GM18499 (cell line): ENCODE measurements at regions not wholly inside any gene's neighbourhood (a gene's known extent, or its start where the extent isn't known, plus 50 kb on each side); places are given as distances from the start of the nearest gene placed in this dataset.
"Not testable (repeated sequence)": the region's sequence is repeated elsewhere in the genome, so short reads cannot be mapped to it uniquely, and the experiment has no call there.

ENCODE experiments used
- ATAC-seq: cut with Tn5 transposase; IDR thresholded peaks from one replicate; pipeline ENCODE4 v1.9.1; 2021; ENCODE audit warnings: moderate number of reproducible peaks; ENCODE audit not compliant: insufficient read depth, unreplicated experiment

DNA sequence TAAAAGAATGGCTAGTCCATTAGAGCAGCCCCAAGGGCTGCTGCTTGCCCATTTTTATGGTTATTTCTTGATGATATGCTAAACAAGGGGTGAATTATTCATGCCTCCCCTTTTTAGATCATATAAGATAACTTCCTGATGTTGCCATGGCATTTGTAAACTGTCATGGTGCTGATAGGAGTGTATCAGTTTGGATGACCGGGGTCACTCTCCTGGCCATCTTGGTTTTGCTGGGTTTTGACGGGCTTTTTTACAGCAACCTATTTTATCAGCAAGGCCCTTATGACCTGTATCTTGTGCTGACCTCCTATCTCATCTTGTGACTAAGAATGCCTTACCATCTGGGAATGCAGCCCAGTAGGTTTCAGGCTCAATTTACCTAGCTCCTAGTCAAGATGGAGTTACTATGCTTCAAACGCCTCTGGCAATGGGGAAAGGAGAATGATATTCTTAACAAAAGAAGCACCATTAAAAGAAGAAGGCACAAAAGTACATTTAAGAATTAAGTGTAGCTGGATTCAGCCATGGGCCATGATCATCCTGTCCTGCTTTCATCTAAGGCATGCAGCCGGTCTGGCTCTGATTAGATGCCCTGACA is 1156.0 kb downstream of the PCDH9 start:
- ATAC-seq, result no peak

DNA sequence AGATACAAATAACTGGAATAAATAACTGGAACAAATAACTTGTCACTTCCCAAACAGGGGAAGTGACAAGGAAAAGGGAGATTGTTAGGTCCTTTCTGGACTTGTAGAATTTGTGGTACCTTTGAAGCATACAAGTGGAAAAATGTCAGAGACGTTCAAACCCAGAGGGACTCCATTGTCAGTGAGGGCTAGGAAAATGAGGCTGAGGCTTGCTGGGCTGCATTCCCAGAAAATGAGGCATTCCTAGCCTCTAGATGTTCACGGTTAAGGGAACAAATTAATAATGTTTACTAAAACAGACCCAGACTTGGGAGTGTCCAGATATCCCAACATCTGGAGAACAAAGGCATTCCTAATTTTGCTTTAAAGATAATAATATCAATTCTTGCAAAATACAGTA is 1158.0 kb downstream of the PCDH9 start:
- ATAC-seq, result not testable (repeated sequence)

DNA sequence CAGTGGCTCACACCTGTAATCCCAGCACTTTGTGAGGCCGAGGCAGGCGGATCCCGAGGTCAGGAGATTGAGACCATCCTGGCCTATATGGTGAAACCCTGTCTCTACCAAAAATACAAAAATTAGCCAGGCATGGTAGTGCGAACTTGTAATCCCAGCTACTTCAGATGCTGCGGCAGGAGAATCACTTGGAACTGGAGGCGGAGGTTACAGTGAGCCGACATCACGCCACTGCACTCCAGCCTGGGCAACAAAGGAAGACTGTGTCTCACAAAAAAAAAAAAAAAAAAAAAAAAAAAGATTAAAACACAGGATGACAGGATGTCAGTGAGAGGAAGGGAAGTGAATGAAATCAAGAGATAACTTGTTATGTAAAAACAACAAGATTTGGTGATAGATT is 1158.5 kb downstream of the PCDH9 start:
- ATAC-seq, result no peak

DNA sequence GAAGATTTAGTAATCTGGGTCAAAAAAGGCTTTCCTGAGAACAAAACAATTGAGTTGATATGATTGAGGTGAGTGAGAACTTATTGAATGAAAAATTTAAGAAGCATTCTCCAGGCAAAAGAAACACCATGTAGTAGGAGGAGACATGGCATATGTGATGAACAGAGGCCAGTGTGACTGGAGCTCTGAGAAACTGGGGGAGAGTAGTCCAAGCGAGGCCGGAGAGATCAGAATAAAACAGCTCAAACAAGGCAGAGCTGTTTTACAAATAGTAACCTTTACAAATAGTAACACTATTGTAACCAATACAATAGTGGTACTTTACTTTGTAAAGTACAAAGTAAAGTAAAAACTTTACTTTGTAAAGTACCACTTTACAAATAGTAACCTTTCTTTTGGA is 1159.1 kb downstream of the PCDH9 start:
- no peak for ATAC-seq

DNA sequence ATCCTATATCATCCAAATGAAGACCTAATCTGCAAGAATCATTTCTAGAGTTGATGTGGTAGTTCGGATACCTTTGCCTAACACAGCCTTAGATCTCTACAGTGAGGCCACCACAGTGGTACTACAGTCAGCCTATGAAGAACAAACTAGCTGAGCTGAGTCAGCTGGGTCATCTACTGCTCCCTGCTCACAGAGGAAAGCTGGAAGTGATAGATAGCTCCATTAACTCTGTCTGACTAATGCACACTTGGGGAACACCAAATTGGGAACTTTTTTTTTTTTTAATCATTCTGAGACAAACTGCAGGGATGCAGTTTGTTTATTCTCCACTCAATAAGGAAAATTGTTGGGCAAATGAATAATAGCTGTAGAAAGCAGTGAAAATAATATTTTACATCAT is 1160.6 kb downstream of the PCDH9 start:
- no peak for ATAC-seq

DNA sequence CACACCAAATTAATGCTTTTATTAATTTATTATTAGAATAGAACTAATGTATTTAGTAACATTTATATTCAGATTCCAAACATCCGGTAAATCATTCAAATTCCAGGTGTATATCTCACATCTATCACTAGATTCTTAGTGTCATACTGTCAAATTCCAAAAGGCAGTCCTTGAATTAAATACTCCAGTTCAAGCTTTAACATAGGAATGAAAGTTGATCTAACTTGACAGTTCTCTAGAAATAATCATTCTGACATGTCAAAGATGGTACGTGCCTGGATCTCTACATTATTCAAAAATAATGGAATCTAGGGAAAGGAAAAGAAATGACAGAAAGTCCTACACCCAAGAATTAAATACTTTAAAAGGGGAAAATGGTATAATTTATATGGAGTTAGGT is 1161.5 kb downstream of the PCDH9 start:
- no peak for ATAC-seq

DNA sequence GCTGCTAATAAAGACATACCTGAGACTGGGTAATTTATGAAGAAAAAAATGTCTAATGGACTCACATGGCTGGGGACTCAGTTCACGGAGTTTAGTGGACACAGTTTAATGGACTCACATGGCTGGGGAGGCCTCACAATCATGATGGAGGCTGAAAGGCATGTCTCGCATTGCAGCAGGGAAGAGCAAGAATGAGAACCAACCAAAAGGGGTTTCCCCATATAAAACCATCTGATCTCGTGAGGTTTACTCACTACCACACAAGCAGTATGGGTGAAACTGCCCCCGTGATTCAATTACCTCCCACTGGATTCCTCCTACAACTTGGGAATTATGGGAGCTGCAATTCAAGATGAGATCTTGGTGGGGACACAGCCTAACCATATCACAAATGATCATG is 1181.2 kb downstream of the PCDH9 start:
- no peak for ATAC-seq

DNA sequence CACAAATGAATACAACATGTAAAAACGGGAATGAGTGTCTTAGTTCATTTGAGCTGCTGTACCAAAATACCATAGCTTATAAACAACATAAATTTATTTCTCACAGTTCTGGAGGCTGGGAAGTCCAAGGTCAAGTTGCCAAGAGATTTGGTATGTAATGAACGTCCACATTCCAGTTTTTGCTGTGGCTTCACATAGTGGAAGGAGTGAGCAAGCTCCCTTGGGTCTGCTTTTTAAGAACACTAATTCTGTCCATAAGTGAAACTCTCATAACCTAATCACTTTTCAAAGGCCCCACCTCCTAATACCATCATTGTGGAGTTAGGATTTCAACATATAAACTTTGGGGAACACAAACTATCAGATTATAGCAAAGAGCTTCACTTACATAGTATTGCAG is 1189.6 kb downstream of the PCDH9 start:
- no peak for ATAC-seq

DNA sequence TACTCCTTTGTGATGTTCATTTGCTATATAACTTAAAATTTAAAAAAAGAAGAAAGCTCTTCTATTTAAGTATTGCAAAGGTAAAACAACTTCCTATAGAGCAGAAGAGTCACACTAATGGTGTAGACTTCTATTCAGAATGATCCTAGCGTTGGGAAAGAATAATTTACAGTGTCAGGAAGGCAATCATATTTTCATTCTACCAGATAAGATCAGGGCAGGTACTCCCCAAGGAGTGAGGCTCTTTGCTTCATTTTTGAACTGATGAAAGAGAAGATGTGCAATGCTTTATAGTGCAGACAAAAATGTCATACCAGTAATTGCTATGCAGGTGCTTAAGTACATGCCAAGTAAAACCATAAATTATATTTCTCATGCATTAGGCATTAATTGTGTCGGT is 1193.0 kb downstream of the PCDH9 start:
- no peak for ATAC-seq

DNA sequence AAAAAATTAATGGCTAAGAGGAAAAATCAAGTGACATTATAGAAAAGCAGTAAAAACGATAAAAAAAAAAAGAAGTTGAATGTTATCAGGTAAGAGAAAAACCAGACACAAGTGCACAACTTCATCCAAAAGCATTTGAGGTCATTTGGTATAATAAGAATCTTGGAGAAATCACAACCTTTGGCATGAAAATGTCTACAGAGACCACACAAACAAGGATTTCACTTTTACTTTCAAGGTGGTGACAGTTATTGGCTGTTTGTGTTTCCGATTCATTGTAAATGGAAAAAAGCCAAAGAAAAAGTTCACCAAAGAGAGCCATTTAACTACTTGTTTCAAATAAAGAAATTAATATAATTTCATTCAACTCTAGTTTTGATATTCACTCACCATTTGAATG is 1193.5 kb downstream of the PCDH9 start:
- ATAC-seq, result no peak

DNA sequence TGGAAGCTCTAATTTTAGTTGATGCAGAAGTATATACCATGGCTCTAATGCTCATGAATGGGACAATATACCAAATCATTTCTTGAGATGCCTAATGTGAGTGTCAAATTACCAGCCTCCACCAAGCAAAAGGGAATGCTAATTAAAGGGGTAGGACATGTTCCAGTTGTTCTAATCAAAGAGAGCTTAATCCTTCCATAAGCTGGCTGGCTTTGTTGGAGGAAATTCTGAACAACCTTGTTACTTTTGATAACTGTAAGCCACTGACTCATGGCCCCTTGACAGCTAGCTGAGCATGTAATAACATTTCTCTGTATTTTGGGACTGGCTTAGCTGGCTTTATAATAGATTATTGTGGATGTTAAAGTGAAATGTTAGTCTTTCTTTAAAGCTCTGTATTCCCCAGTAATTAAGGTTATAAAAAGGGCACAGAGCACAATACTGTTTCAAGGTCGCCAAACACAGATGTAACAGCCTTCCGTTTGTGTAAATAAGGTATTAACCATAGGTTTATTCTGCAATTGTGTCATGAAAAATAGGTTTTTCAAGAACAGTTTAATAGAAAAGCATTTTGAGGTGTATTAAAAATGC is 1194.0 kb downstream of the PCDH9 start:
- no peak for ATAC-seq

DNA sequence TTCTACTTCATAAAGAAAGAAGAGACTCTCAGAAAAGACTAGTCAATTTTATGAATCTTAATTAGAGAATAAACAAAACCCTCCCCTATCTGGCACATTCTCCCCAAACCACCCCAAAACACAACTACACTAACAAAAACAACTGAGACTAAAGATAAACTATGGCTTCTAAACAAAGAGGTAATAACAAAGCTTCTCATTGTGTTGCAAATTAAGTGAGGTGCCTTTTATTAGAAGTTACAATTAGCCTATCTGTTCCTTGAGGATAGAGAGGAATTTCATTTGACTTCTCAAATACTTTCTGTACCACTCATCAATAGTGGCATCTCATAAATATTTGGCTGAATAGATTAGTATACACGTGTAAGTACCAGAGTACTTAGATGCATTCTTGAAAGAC is 1196.2 kb downstream of the PCDH9 start:
- no peak for ATAC-seq

DNA sequence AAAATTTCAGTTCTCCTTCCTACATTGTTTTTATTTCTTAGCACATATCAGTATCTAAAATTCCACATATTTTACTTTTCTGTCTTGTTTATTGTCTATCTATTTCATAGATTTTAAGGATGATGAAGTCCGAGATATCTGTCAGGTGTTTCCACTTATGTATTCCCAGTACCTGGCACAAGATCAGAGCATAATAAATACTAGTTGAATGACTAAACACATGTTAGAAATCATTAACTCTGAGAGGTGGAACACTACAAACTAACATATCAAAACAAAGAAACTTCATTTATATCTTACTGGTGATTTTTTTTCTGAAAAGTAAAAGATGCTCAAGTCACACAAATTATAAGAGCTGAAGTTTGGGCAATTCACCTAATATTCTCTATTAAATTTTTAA is 1208.3 kb downstream of the PCDH9 start:
- ATAC-seq, result no peak

DNA sequence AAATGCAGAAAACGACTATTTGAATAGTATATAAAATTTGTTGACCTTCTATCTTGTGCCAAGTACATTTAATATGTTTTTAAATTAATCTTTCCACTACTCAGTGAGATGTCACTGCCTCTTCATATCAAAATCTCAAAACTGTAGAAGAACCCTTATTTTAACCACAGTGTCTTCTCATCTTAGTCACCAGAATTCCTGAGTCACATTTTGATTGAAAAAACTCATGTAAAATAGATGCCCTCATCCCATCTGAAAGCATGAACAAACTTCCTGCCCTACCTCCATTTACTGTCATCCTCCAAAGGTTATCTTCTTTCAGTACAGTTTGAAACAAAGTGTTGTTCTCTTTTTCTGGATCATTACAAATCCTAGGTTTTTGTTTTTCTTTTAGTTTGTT is 1215.4 kb downstream of the PCDH9 start:
- ATAC-seq, result no peak

DNA sequence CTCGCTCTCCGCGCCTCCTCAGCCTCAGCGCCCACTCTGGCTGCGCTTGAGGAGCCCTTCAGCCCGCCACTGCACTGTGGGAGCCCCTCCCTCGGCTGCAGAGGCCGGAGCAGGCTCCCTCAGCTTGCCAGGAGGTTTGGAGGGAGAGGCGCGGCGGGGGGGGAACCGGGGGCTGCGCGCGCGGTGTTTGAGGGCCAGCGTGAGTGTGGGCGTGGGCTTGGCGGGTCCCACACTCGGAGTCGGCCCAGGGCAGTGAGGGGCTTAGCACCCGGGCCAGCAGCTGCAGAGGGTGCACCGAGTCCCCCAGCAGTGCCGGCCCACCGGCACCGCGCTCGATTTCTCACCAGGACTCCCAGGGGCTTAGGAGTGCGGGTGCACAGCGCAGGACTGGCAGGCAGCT is 1220.9 kb downstream of the PCDH9 start:
- ATAC-seq, result no peak

DNA sequence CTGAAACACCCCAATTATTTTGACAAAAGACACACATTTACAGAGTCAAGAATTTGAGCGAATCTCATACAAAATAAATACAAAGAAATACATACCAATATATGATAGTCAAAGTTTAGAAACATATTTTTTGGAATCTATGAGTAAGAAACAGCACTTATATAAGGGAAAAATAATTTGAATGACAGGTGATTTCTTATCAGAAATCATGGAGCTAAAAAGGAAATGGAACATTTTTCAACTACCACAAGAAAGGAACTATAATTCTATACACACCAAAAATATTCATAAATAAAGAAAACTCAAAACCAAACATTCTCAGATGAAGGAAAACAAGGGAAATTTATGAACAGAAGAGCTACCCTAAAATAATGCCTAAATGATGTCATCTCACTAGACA is 1226.6 kb downstream of the PCDH9 start:
- ATAC-seq, result no peak

DNA sequence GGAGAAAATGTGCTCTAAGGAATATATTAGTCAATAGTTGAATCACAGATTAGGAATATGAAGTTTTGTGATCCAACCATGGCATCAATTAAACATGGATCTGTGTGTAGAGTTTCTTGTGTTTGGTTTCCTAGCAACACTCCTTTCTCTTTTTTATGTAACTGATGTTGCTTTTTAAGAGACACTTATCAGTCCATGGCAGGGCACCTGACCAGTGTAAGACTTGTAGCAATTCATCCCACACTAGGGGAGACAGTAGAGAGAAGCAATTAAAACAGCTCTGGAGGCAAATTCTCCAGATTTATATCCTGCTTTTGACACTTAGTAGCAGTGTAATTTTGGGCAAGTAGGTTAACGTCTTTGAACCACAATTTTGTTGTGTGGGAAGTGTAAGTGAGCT is 1229.0 kb downstream of the PCDH9 start:
- ATAC-seq, result no peak

DNA sequence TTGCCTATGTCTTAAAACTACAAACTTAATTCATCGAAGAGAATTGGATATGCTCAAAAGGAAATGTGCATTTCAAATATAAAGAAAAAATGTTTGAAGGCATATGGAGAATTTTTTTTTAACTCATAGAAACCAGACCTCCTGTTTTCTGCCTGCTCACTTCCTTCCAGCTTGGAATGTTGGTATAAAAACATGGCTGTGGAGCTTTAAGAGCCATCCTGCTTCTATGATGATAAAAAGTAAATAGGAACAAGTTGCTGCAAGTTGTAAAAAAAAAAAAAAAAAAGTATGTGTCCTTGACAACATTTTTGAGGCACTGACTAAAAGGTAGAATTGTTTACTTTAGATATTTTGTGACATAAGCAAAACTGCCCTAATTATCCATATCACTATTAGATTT is 1230.7 kb downstream of the PCDH9 start:
- ATAC-seq, result no peak

DNA sequence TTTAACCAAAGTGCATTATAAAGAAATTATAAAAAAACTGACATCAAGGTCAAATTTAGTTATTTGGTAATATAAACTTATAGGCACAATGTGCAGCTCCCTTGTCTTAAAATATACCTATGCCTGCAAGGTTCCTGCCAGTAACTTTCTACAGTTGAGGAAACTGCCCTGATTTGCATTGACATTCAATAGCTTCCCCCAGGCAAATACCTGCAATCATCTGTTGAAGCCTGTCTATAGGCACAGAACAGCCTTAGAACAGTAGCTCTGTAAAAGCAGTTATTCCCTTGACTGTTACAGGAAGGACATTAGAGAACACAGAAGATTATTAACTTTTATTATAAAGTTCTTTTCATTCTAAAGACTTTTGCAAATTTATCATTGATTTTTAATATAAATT is 1239.5 kb downstream of the PCDH9 start:
- no peak for ATAC-seq

DNA sequence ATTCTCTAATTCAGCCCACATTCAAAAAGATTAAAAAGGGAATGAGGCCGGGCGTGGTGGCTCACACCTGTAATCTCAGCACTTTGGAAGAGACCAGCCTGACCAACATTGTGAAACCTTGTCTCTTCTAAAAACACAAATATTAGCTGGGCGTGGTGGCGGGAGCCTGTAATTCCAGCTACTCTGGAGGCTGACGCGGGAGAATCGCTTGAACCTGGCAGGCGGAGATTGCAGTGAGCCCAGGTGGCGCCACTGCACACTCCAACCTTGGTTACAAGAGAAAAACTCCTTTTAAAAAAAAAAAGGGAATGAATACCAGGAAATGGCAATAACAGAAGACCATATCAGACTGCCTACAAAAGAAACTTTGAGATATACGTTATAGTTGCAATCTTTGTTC is 1244.5 kb downstream of the PCDH9 start:
- ATAC-seq, result no peak

DNA sequence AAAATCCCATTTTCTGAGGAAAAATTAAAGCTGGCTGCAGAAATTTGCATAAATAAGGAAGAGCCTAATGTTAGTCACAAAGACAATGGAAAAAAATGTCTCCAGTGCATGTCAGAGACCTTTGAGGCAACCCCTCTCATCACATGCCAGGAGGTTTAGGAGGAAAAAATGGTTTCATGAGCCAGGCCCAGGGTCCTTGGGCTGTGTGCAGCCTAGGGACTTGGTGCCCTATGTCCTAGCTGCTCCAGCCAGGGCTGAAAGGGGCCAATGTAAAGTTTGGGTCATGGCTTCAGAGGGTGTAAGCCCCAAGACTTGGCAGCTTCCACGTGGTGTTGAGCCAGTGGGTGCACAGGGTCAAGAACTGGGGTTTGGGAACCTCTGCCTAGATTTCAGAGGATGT is 1252.6 kb downstream of the PCDH9 start:
- no peak for ATAC-seq

DNA sequence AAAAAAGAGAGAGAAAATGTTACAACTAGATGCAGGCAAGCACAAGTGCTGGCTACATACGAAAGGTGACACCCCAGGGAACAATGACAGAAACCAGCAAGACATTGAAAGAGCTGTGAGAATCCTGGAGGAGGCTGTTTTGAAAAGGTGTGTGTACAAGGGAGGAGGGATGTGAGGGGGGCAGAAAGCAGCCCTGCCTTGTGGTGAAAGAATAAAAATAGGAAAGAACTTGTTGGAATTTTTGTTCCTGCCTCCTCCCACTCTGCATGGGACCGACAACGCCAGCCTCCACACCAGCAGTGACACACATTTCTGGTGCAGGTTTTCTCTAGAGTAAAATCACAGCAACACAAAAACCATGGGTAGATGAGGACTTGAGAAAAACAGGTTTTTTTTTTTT is 1258.6 kb downstream of the PCDH9 start:
- ATAC-seq, result no peak

DNA sequence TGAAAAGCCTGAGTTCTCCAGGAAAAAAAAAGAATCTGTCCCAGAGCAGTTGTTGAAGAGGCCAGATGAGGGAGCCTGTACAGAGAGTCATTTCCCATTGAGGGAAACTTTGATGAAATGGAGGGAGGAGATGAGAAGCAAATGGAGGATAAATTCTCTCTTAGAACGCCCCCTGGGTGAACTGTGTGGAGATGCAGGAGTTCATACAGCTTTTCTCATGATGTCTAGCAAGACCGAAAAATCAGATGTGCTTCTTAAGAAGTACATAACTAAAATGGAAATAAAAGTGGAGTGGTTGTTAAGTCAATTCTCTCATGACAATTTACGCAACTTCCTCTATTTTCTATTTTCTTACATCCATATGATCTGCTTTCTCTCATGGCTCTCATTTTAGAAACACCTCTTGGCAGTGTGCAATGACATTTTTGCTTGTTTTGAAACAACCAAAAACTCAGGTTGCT is 1263.1 kb downstream of the PCDH9 start:
- ATAC-seq, result no peak
